Fibroblast of lung (primary cell): ENCODE measurements at regions not wholly inside any gene's neighbourhood (a gene's known extent, or its start where the extent isn't known, plus 50 kb on each side); places are given as distances from the start of the nearest gene placed in this dataset.

Source experiments
- DNase-seq, 2 donors: peaks; one replicate each; pipeline versions ENCODE4 v3.0.0 to v3.0.0-alpha.2; 2010; ENCODE audit warnings: low read depth in 2 of 2
- H2AFZ ChIP-seq: 2 replicates; pipeline ENCODE4 v1.5.1; 2012; ENCODE audit warnings: low read length, control low read depth, inconsistent platforms
- H3K27ac ChIP-seq: 2 replicates; pipeline ENCODE4 v1.5.1; 2011; ENCODE audit warnings: low read length, control low read depth; ENCODE audit not compliant: insufficient read depth
- H3K27me3 ChIP-seq: 2 replicates; pipeline ENCODE4 v1.5.1; 2011; ENCODE audit warnings: mild to moderate bottlenecking, low read length; ENCODE audit not compliant: control insufficient read depth, insufficient read depth
- H3K36me3 ChIP-seq: 2 replicates; pipeline ENCODE4 v1.5.1; 2011; ENCODE audit warnings: low read length; ENCODE audit not compliant: control insufficient read depth, insufficient read depth
- H3K4me1 ChIP-seq: 2 replicates; pipeline ENCODE4 v1.5.1; 2011; ENCODE audit warnings: low read length; ENCODE audit not compliant: control insufficient read depth, insufficient read depth; ENCODE audit errors: extremely low read depth
- H3K4me2 ChIP-seq: 2 replicates; pipeline ENCODE4 v1.5.1; 2011; ENCODE audit warnings: low read length, control low read depth; ENCODE audit not compliant: insufficient read depth; ENCODE audit errors: extremely low read depth
- H3K4me3 ChIP-seq, 4 experiments: fragments of 200-600 bp in 1 of 4; sonication (generic) in 1 of 4; replicated peaks in 1 of 4; 2 replicates each; pipeline ENCODE4 v1.5.1; 2011 to 2016; ENCODE audit warnings: low read length in 4 of 4, low read depth in 3 of 4, mild to moderate bottlenecking in 3 of 4, control low read depth in 2 of 4, inconsistent platforms in 1 of 4, mixed read lengths in 1 of 4; ENCODE audit not compliant: insufficient read depth in 1 of 4; ENCODE audit errors: control extremely low read depth in 1 of 4
- H3K79me2 ChIP-seq: 2 replicates; pipeline ENCODE4 v1.5.1; 2012; ENCODE audit warnings: mild to moderate bottlenecking, low read length, inconsistent platforms; ENCODE audit not compliant: control insufficient read depth, insufficient read depth
- H3K9ac ChIP-seq: 2 replicates; pipeline ENCODE4 v1.5.1; 2011; ENCODE audit warnings: mild to moderate bottlenecking, low read length, control low read depth; ENCODE audit not compliant: insufficient read depth
- H3K9me3 ChIP-seq: 2 replicates; pipeline ENCODE4 v1.5.1; 2012; ENCODE audit warnings: low read depth, low read length; ENCODE audit not compliant: control insufficient read depth, insufficient read depth
- H4K20me1 ChIP-seq: 2 replicates; pipeline ENCODE4 v1.5.1; 2011; ENCODE audit warnings: low read length; ENCODE audit not compliant: control insufficient read depth, insufficient read depth; ENCODE audit errors: extremely low read depth
- EZH2 ChIP-seq: IDR thresholded peaks from 2 replicates; pipeline ENCODE4 v1.5.1; 2012; ENCODE audit warnings: low read length, control low read depth, mild to moderate bottlenecking; ENCODE audit errors: missing control alignments
- TF ChIP-seq, protein P1 (sequence below), 2 donors: IDR thresholded peaks in 1 of 2; conservative IDR thresholded peaks in 1 of 2; 1 replicate in 1 of 2; 2 replicates in 1 of 2; pipeline ENCODE4 v1.5.1; 2011 to 2012; ENCODE audit warnings: low read length in 2 of 2, control low read depth in 1 of 2, inconsistent platforms in 1 of 2, low read depth in 1 of 2, mild to moderate bottlenecking in 1 of 2

DNA sequence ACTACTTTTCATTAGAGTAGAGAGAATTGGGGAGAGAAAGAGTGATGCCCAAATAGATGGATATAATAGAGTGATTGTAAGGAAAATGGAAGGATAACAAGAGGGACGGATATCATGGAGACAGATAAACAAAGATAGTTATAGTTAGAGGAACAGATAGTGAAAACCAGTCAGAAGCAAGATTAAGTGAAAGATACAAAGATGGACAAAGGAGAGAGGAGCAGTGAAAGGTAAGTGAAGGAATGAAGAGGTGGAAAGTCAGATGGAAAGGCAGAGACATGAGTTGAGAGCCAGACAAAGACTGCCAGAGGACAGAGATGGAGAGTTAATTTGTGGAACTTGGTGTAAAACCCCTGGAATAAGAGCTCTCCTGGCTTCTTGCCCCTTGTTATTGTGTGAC is 59.2 kb upstream of the CISTR start:
- no peak for DNase-seq

GRCh38 chr12:53811606-53812005 is 59.8 kb upstream of the CISTR start:
- Histone ChIP-seq H2AFZ (no peak overlapping the region), H3K4me2 (no peak overlapping the region), H3K79me2 (no peaks in the 10 kb centered on the region), H4K20me1 (no peaks in the 10 kb centered on the region), H3K9ac (no peak overlapping the region), H3K36me3 (no peaks in the 10 kb centered on the region), H3K9me3 (no peaks in the 10 kb centered on the region), H3K27me3 (peaks cover 26% of the 10 kb centered on the region), H3K4me1 (no peaks in the 10 kb centered on the region), H3K27ac (no peak overlapping the region), H3K4me3 (no peak overlapping the region)
- TF ChIP-seq, protein P1, sequence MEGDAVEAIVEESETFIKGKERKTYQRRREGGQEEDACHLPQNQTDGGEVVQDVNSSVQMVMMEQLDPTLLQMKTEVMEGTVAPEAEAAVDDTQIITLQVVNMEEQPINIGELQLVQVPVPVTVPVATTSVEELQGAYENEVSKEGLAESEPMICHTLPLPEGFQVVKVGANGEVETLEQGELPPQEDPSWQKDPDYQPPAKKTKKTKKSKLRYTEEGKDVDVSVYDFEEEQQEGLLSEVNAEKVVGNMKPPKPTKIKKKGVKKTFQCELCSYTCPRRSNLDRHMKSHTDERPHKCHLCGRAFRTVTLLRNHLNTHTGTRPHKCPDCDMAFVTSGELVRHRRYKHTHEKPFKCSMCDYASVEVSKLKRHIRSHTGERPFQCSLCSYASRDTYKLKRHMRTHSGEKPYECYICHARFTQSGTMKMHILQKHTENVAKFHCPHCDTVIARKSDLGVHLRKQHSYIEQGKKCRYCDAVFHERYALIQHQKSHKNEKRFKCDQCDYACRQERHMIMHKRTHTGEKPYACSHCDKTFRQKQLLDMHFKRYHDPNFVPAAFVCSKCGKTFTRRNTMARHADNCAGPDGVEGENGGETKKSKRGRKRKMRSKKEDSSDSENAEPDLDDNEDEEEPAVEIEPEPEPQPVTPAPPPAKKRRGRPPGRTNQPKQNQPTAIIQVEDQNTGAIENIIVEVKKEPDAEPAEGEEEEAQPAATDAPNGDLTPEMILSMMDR (conservative IDR thresholded peaks at IDR 0.05 in 1 of 2, IDR thresholded peaks at IDR 0.05 in 1 of 2; ENCODE audit: low read depth in 1 of 2, low read length in 2 of 2): no peak
- TF ChIP-seq EZH2: no peak
- DNase-seq: no peak

More for the DNA sequence above, 59.2 kb upstream of the CISTR start:
- no peaks in the 10 kb centered on the region for H3K36me3 ChIP-seq
- TF ChIP-seq, protein P1 (conservative IDR thresholded peaks at IDR 0.05 in 1 of 2, IDR thresholded peaks at IDR 0.05 in 1 of 2; ENCODE audit: low read depth in 1 of 2, low read length in 2 of 2): no peak
- peaks cover 28% of the 10 kb centered on the region for H3K27me3 ChIP-seq
- H3K9ac ChIP-seq: no peak overlapping the region
- H2AFZ ChIP-seq: no peak overlapping the region
- no peak overlapping the region for H3K4me2 ChIP-seq
- no peak overlapping the region for H3K4me3 ChIP-seq
- H3K79me2 ChIP-seq: no peaks in the 10 kb centered on the region
- no peaks in the 10 kb centered on the region for H4K20me1 ChIP-seq
- no peak overlapping the region for H3K27ac ChIP-seq
- no peaks in the 10 kb centered on the region for H3K9me3 ChIP-seq
- no peaks in the 10 kb centered on the region for H3K4me1 ChIP-seq

- H3K27me3 ChIP-seq: peaks cover 7% of the 10 kb centered on the region
- no peak overlapping the region for H3K9ac ChIP-seq
- H3K36me3 ChIP-seq: no peaks in the 10 kb centered on the region
- no peak overlapping the region for H2AFZ ChIP-seq
- no peak overlapping the region for H3K4me2 ChIP-seq
- no peaks in the 10 kb centered on the region for H3K79me2 ChIP-seq
- H3K9me3 ChIP-seq: no peaks in the 10 kb centered on the region
- no peaks in the 10 kb centered on the region for H3K4me1 ChIP-seq
- no peak for DNase-seq
- H4K20me1 ChIP-seq: no peaks in the 10 kb centered on the region
- TF ChIP-seq, protein P1 (conservative IDR thresholded peaks at IDR 0.05 in 1 of 2, IDR thresholded peaks at IDR 0.05 in 1 of 2; ENCODE audit: low read depth in 1 of 2, low read length in 2 of 2): no peak
- no peak for TF ChIP-seq EZH2
- H3K27ac ChIP-seq: no peak overlapping the region
- H3K4me3 ChIP-seq: no peak overlapping the region
Observed at GRCh38 chr12:53816360-53817020, 64.7 kb upstream of the CISTR start.
